Esophagus squamous epithelium (tissue), 5 donors: ENCODE measurements at regions not wholly inside any gene's neighbourhood (a gene's known extent, or its start where the extent isn't known, plus 50 kb on each side); places are given as distances from the start of the nearest gene placed in this dataset.

ENCODE experiments used
- DNase-seq: peaks from one replicate; lab custom pipeline; 2025; lab: John Stamatoyannopoulos, UW
- H3K27ac ChIP-seq, 4 donors: fragments of 200-600 bp; sonication (generic); one replicate each; pipeline ENCODE4 v1.5.1; 2016 to 2019; ENCODE audit warnings: mild to moderate bottlenecking in 1 of 4
- H3K27me3 ChIP-seq, 4 donors: fragments of 200-600 bp; sonication (generic); 1 replicate in 3 of 4; 2 replicates in 1 of 4; pipeline versions ENCODE4 v1.5.1 to v1.6.0; 2017 to 2021; ENCODE audit warnings: antibody characterized with exemption in 1 of 4
- H3K36me3 ChIP-seq, 3 donors: fragments of 200-600 bp; sonication (generic); one replicate each; pipeline ENCODE4 v1.5.1; 2016 to 2019
- H3K4me1 ChIP-seq, 3 donors: fragments of 200-600 bp; sonication (generic); one replicate each; pipeline ENCODE4 v1.5.1; 2017 to 2019
- H3K4me3 ChIP-seq, 4 donors: fragments of 200-600 bp; sonication (generic); 1 replicate in 3 of 4; 2 replicates in 1 of 4; pipeline ENCODE4 v1.5.1; 2016 to 2019; ENCODE audit warnings: mild to moderate bottlenecking in 2 of 4, moderate library complexity in 1 of 4
- H3K9me3 ChIP-seq, 3 donors: fragments of 200-600 bp; sonication (generic); one replicate each; pipeline ENCODE4 v1.5.1; 2016 to 2019
- CTCF ChIP-seq, 6 experiments: fragments of 450-650 bp in 4 of 6; fragments of 200-600 bp in 2 of 6; sonication (generic) in 2 of 6; IDR thresholded peaks; one replicate each; pipeline ENCODE4 v1.5.1; 2016 to 2019; ENCODE audit warnings: antibody characterized with exemption in 6 of 6, mild to moderate bottlenecking in 4 of 6, moderate library complexity in 4 of 6
- POLR2A ChIP-seq, 4 donors: fragments of 450-650 bp; IDR thresholded peaks; one replicate each; pipeline ENCODE4 v1.6.1; 2017; ENCODE audit warnings: antibody characterized with exemption in 4 of 4, mild to moderate bottlenecking in 4 of 4, moderate library complexity in 3 of 4
- WGBS, 2 donors: methylation state at CpG; one replicate each; pipeline ENCODE4 v1.1.5; 2018; 5-methylcytosine and 5-hydroxymethylcytosine counted together
- intact Hi-C: fragments of 100-400 bp; cut with DNase I; formaldehyde crosslinking; loops from one replicate; pipeline ENCODE4 v1.15.0; 2022
- donor health status: DM: yes; HTN: yes; CAD: no.

- Histone ChIP-seq H3K27me3 (no peaks in the 10 kb centered on the region), H3K36me3 (no peaks in the 10 kb centered on the region), H3K27ac (no peak overlapping the region), H3K4me3 (no peak overlapping the region), H3K9me3 (no peaks in the 10 kb centered on the region), H3K4me1 (peaks cover 0 to 22% (median 3%) of the 10 kb centered on the region in 3 donors)
- intact Hi-C loops = no loop called here
- WGBS, 2 donors = 70 to 75% methylated on average over 2 of the region's 2 CpGs
- no peak for DNase-seq
- TF ChIP-seq CTCF (IDR thresholded peaks at IDR 0.05) (no peak), POLR2A (IDR thresholded peaks at IDR 0.05) (no peak)
Measured at GRCh38 chr5:167813389-167813788, 478.1 kb upstream of the WWC1 start.

- Histone ChIP-seq H3K9me3 (no peaks in the 10 kb centered on the region), H3K4me1 (peaks cover 0 to 22% (median 3%) of the 10 kb centered on the region in 3 donors), H3K27me3 (no peaks in the 10 kb centered on the region), H3K27ac (no peak overlapping the region), H3K4me3 (no peak overlapping the region), H3K36me3 (no peaks in the 10 kb centered on the region)
- TF ChIP-seq POLR2A (IDR thresholded peaks at IDR 0.05) = no peak
- no peak for TF ChIP-seq CTCF (IDR thresholded peaks at IDR 0.05)
- intact Hi-C loops = no loop called here
- no peak for DNase-seq
- WGBS, 2 donors = 73 to 83% methylated on average over 6 of the region's 6 CpGs
Measured at GRCh38 chr5:167814040-167814439, 477.4 kb upstream of the WWC1 start.

- Histone ChIP-seq H3K27me3 (no peaks in the 10 kb centered on the region), H3K9me3 (no peaks in the 10 kb centered on the region), H3K4me3 (no peak overlapping the region), H3K4me1 (peaks cover 0 to 26% (median 8%) of the 10 kb centered on the region in 3 donors), H3K36me3 (no peaks in the 10 kb centered on the region), H3K27ac (no peak overlapping the region)
- intact Hi-C loops = no loop called here
- no peak for TF ChIP-seq POLR2A (IDR thresholded peaks at IDR 0.05)
- no peak for TF ChIP-seq CTCF (IDR thresholded peaks at IDR 0.05)
- WGBS, 2 donors = 35 to 48% methylated on average over 4 of the region's 4 CpGs
- DNase-seq = no peak
Measured at GRCh38 chr5:167814828-167815227, 476.6 kb upstream of the WWC1 start.

GRCh38 chr5:167816354-167816753, 475.1 kb upstream of the WWC1 start:
- Histone ChIP-seq H3K36me3 (no peaks in the 10 kb centered on the region), H3K4me3 (peak overlapping the region in 1 of 4 donors; percentile 7), H3K4me1 (peaks cover 7 to 38% (median 8%) of the 10 kb centered on the region in 3 donors), H3K27me3 (no peaks in the 10 kb centered on the region), H3K27ac (peak overlapping the region; percentile 66 to 81 (median 72)), H3K9me3 (no peaks in the 10 kb centered on the region)
- DNase-seq = no peak
- WGBS, 2 donors = 12 to 22% methylated on average over 3 of the region's 3 CpGs
- intact Hi-C loops = no loop called here
- TF ChIP-seq CTCF (IDR thresholded peaks at IDR 0.05) (no peak), POLR2A (IDR thresholded peaks at IDR 0.05) (no peak)

- H3K36me3 ChIP-seq = no peaks in the 10 kb centered on the region
- H3K4me3 ChIP-seq = peak overlapping the region in 1 of 4 donors; percentile 7
- H3K27ac ChIP-seq = peak overlapping the region; percentile 66 to 81 (median 72)
- intact Hi-C loops = no loop called here
- no peak for TF ChIP-seq POLR2A (IDR thresholded peaks at IDR 0.05)
- no peak for TF ChIP-seq CTCF (IDR thresholded peaks at IDR 0.05)
- H3K27me3 ChIP-seq = no peaks in the 10 kb centered on the region
- 42 to 46% methylated on average over 4 of the region's 4 CpGs for WGBS, 2 donors
- no peaks in the 10 kb centered on the region for H3K9me3 ChIP-seq
- no peak for DNase-seq
- peaks cover 7 to 38% (median 8%) of the 10 kb centered on the region in 3 donors for H3K4me1 ChIP-seq
Measured at GRCh38 chr5:167816864-167817263, 474.6 kb upstream of the WWC1 start.
